ENCODE measurements at regions not wholly inside any gene's neighbourhood (a gene's known extent, or its start where the extent isn't known, plus 50 kb on each side); places are given as distances from the start of the nearest gene placed in this dataset.

DNA sequence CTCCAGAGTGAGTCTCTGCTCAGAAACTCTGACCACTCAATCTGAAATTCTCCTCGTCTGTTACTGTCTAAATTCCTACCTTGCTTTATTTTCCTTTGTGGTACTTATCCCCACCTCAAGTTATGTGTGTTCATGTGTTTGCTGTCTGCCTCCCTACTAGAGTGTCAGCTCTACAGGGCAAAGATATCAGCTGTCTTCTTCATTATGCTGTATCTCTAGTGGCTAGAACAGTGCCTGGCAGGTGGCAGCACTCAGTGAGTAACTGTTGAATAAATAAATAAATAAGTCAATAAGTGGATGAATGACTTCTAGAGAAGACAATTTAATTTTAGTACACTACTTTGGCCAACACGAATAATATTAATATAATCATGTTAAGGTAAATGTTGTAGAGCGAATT is 92.3 kb downstream of the BOD1 start:
- no peak for DNase-seq

GRCh38 chr5:173523388-173523787 is 93.1 kb downstream of the BOD1 start:
- DNase-seq = no peak

GRCh38 chr5:173522518-173522917 is 93.9 kb downstream of the BOD1 start:
- no peak for DNase-seq

DNA sequence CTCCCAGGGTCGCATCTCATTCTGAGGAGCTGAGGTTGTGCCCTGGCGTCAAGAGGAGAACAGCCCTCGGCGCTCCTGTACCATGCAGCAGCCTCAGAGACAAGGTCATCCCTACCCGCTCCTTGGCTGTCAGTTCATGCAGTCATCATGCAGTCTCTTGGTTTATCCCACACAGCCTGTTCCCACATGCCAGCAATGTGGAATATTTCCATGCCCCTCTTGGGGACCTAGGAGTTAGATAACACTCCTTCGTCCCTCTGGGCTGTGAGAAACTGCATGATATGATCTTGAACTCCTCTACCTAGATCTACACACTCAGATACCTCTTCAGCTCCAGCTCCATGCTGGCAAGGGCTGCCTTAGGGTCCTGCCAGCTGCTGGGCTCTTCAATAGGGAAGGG is 97.6 kb downstream of the BOD1 start:
- DNase-seq = no peak

DNA sequence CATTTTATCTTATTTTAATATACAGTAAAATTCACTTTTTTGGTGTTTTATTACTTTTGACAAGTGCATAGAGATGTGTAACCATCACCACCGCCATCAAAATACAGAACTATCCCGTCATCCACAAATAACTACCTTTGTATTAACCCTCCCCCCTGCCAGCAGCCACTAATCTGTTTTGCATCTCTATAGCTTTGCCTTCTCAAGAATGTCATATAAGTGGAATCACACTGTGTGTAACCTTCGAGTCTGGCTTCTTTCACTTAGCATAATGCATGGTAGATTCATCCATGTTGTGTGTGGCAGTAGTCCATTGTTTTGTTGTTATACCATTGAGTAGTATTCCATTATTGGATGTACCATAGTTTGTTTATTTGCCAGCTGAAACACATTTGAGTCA is 98.8 kb downstream of the BOD1 start:
- no peak for DNase-seq

DNA sequence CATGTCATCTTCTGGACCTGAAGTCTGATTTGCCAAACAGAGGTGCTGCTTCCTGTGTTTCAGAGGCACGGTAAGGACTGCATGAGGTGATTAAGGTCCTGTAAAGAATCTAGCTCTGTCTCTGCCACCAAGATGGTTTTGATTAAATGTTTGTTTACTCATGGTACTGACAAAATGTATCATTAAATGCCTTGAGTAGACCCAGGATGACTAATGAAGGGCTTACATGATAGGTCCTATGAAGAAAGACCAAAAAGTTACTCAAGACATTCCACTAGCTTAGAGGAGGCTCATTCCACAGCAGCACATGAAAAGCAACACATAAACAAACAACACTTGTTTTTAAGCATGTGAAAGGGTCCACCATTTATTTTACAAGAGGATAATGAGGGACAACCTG is 100.9 kb downstream of the BOD1 start:
- no peak for DNase-seq

GRCh38 chr5:173514661-173515060 is 101.8 kb downstream of the BOD1 start:
- DNase-seq = no peak

DNA sequence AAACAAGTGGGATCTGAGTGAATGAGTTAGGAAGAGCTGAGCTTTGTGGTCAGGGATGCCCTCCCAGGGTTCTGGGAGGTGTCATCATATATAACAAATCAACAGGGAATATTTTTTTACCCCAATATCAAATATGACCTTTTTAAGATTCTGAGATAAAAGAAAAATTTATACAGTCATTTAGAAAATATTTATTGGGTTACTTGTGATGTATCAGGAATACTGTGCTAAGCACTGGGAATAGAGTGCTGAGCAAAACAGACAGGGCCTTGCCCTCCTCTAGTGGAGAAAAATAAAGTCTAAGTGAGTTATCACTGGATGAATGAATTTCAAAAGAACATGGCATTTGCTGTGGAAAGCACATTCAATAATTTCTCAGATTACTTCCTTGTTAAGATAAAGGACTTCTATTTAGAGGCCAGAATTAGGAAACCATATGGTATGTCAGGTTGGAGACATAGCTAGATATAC is 102.9 kb downstream of the BOD1 start:
- DNase-seq = no peak

- DNase-seq = no peak
These were observed 103.6 kb downstream of the BOD1 start for GRCh38 chr5:173512637-173513435.

GRCh38 chr5:173509060-173509459 is 107.4 kb downstream of the BOD1 start:
- DNase-seq = no peak

DNA sequence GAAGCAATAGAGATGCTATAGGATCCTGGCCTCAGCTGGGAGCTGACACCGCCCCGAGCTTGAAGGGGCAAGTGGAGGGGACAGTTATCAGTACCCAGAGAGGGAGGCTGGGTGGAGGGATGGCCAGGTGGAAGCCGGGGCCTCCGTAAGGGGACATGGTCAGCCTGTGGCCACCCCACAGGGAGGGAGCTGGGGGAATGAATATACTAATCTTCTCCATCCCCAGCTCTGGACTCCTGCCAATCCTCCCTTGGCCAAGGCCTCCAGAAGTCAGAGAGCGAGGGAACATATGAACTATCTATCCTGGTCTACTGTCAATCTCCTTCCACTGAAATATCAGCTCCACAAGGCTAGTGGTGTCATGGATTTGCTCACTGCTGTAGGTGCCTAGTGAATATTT is 109.3 kb downstream of the BOD1 start:
- DNase-seq = no peak

GRCh38 chr5:173505634-173506033 is 110.8 kb downstream of the BOD1 start:
- no peak for DNase-seq

DNA sequence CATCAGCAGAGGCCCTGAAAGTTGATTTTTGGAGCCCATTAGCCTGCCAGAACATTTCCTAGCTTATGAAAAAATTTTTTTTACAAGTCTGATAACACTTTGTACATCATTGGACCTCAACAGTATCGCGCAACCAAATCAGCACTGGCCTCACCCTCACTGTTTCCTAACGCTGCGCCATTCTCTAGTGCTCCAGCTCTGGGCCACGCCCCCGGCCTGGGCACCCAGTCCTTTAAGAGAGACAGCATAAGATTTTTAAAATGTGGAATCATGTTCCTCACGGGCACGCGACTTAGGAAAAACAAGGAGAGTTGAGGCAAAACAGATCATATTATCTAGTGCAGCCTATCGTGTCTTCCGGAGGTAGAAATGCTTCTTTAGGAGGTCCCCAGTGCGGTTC is 114.5 kb downstream of the BOD1 start:
- no peak for DNase-seq

GRCh38 chr5:173501271-173501670 is 115.2 kb downstream of the BOD1 start:
- DNase-seq = no peak

GRCh38 chr5:173500213-173500560 is 116.3 kb downstream of the BOD1 start:
- DNase-seq = no peak

- no peak for DNase-seq
These were observed 116.8 kb downstream of the BOD1 start for GRCh38 chr5:173499471-173500212.

- DNase-seq = peak in 1 of 3 experiments; percentile 2
These were observed 117.5 kb downstream of the BOD1 start for GRCh38 chr5:173498739-173499470.

DNA sequence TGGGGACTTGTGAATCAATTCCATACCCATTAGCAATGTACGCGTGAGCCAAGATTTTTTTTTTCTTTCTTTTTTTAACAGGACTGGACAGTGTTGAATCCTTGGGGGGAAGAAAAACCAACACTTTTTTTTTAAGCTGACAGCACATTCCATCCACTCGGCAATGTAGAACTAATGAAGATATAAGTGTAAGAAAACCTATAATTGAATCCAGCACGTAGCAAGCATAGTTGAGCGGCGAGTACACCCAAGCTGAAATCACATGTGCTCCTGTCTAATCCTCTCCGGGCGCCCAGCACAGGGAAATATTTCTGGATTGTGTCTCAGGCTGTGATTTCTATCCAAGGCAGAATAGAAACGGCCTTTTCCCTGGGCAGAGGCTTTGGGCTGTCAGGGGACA is 118.2 kb downstream of the BOD1 start:
- DNase-seq = no peak

- no peak for DNase-seq
These were observed 118.8 kb downstream of the BOD1 start for GRCh38 chr5:173497685-173498084.

DNA sequence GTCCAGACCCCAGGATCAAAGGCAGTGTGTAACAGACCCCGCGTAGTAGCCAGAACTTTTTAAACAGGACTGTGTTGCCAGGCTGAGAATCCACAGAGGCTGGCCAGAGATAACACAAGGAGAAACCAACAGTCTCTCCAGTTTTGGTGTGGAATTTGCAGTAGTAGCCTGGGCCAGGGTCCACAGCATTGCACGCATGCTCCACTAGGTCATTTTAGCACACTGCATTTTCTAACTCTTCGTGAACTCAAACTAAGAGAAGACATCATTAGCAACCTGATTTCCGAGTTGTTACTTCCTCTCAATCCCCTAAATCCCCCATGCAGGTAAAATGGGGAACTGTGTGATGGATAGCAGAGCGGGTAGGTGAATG is 119.6 kb downstream of the BOD1 start:
- DNase-seq = no peak

DNA sequence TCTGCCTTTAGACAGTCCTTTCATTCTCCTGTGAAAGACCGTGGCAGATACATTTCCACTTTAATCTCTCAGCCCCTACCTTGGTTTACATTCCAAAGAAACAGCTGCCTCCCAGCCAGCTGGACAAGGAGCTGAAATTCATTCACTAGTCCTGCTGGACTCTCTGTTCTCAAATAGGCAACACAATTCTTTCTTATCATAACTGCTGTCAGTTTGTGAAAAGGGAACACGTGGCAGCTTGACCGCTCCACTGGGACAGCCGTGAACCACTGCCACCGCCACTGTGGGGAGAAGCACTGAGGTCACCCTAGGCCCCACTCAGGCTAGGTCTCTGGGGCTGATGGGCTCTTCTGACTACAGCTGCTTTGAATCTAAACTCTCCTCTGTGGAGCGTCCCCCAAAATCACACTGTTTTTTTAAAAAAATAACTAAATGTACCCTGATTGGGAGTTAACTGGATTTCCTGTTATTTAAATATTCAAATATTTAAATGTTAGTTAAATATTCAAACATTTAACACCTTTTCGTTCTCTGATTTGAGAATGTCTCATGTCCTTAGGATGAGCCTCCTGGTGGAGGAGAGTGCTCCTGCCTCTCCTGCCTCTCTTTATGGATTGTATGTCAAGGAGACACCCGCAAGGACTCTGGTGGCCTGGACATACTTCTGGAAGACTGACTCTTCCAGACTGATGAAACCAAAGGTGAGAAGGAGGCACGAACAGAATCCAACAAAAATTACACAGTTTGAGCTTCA is 120.1 kb downstream of the BOD1 start:
- no peak for DNase-seq

GRCh38 chr5:173495225-173495904 is 121.1 kb downstream of the BOD1 start:
- DNase-seq = no peak
